ENCODE measurements at regions not wholly inside any gene's neighbourhood (a gene's known extent, or its start where the extent isn't known, plus 50 kb on each side); places are given as distances from the start of the nearest gene placed in this dataset.
"Not testable (repeated sequence)": the region's sequence is repeated elsewhere in the genome, so short reads cannot be mapped to it uniquely, and the experiment has no call there.

GRCh38 chr10:64765498-64765897 lies 1244.3 kb downstream of the REEP3 start:
- no peak for DNase-seq (ENCODE audit: low read depth)
- H3K4me3 ChIP-seq (ENCODE audit: low read depth, low read length) = no peak overlapping the region
- TF ChIP-seq CTCF (conservative IDR thresholded peaks at IDR 0.05; ENCODE audit: low read depth, low read length) = no peak

DNA sequence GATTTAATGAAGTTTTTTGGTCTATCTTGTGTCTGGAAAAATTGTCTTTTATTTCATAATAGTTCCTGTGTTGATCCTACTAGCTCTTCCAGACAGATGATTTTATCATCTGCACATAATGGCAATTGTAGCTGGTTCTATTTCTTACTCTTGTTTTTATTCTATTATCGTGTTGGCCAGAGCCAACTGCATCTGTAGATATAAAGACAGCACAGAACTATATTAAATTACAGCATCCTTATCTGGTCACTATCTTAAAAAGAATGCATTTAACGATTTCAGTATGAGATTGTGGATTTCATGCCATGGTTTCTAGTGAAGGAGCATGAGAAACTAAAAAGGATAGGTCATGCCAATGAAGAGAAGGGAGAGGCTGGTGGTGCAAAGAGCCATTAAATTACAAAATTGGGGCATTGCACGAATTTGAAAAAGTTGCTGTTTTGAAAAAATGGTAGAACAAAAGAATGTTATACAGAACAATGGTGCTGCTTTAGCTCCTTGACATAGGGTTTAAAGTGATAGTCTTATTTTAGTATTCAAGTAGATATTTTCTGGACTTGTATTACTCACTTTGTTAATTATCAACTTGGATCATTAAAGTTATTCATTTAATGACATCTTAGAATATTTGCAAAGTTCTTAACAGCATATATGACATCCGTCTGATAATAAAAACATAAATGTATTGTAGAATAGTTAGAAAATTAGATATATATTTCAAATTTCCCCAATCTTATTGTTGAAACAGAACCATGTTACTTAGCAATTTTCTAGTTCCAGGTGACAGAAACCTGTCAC lies 1250.3 kb downstream of the REEP3 start:
- H3K4me3 ChIP-seq (ENCODE audit: low read depth, low read length) = no peak overlapping the region
- no peak for DNase-seq (ENCODE audit: low read depth)
- TF ChIP-seq CTCF (conservative IDR thresholded peaks at IDR 0.05; ENCODE audit: low read depth, low read length) = no peak

DNA sequence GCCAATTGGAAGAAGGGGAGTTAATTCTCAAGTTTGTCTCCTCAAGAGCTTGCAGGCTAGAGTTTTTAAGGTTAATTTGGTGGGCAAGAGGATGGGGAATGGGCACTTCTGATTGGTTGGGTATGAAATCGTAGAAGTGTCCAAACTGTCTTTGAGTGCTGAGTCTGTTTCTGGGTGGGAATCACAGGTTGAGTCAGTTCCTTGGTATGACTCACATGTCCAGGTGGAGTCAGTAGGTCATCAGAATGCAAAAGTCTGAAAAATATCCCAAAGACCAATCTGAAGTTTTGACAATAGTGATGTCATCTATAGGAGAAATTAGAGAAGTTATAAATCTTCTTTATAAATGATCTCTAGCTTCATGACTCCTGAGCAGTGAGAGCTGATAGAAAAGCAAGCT lies 1252.2 kb downstream of the REEP3 start:
- no peak for TF ChIP-seq CTCF (conservative IDR thresholded peaks at IDR 0.05; ENCODE audit: low read depth, low read length)
- DNase-seq (ENCODE audit: low read depth) = no peak
- H3K4me3 ChIP-seq (ENCODE audit: low read depth, low read length) = no peak overlapping the region

DNA sequence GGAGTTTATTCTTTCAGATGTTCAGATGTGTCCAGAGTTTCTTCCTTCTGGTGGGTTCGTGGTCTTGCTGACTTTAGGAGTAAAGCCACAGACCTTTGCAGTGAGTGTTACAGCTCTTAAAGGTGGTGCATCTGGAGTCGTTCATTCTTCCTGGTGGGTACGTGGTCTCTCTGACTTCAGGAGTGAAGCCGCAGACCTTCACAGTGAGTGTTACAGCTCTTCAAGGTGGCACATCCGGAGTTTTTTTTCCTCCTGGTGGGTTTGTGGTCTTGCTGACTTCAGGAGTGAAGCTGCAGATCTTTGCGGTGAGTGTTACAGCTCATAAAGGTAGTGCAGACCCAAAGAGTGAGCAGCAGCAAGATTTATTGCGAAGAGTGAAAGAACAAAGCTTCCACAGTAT lies 1263.2 kb downstream of the REEP3 start:
- not testable (repeated sequence) for DNase-seq (ENCODE audit: low read depth); H3K4me3 ChIP-seq (ENCODE audit: low read depth, low read length)

- H3K4me3 ChIP-seq (ENCODE audit: low read depth, low read length) = no peak overlapping the region
- TF ChIP-seq CTCF (conservative IDR thresholded peaks at IDR 0.05; ENCODE audit: low read depth, low read length) = no peak
These were observed 1264.6 kb downstream of the REEP3 start for GRCh38 chr10:64785816-64786215.

GRCh38 chr10:64786989-64787388 lies 1265.8 kb downstream of the REEP3 start:
- no peak for DNase-seq (ENCODE audit: low read depth)
- TF ChIP-seq CTCF (conservative IDR thresholded peaks at IDR 0.05; ENCODE audit: low read depth, low read length) = no peak

More at GRCh38 chr10:64785816-64786215, 1264.6 kb downstream of the REEP3 start:
- DNase-seq (ENCODE audit: low read depth) = no peak

DNA sequence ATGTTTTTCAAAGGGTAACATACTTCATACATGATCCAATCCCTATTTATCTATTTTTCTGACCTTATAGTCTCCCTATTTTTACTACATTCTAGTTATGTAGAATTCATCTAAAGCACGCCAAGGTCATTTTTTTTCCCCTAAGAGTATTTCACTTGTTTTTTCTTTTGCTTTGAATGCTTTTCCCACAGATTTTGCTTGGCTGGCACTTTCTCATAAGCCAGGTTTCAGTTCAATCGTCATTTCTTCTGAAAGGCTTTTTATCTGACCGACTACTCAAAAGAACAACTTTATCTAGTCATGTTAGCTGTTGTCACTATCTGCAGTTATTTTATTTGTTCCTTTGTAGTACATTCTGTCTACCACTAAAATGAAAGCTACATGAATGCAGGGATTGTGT lies 1274.6 kb downstream of the REEP3 start:
- H3K4me3 ChIP-seq (ENCODE audit: low read depth, low read length) = no peak overlapping the region
- no peak for TF ChIP-seq CTCF (conservative IDR thresholded peaks at IDR 0.05; ENCODE audit: low read depth, low read length)
- no peak for DNase-seq (ENCODE audit: low read depth)

More at GRCh38 chr10:64786989-64787388, 1265.8 kb downstream of the REEP3 start:
- no peak overlapping the region for H3K4me3 ChIP-seq (ENCODE audit: low read depth, low read length)

Measured in epithelial cell of proximal tubule (primary cell).